HEK293 (cell line): ENCODE measurements at regions not wholly inside any gene's neighbourhood (a gene's known extent, or its start where the extent isn't known, plus 50 kb on each side); places are given as distances from the start of the nearest gene placed in this dataset.

Experiments used
- SETDB1 ChIP-seq: IDR thresholded peaks from one replicate; pipeline ENCODE4 v1.6.1; 2017; ENCODE audit warnings: mild to moderate bottlenecking, low read length, moderate library complexity, mixed read lengths; ENCODE audit not compliant: insufficient read length
- YY1 ChIP-seq: fragments of 450-650 bp; formaldehyde crosslinking; IDR thresholded peaks from 2 replicates; pipeline ENCODE4 v1.5.1; 2018; ENCODE audit warnings: missing biosample characterization, missing genetic modification characterization
- ZBTB17 ChIP-seq: fragments of 450-650 bp; formaldehyde crosslinking; IDR thresholded peaks from 2 replicates; pipeline ENCODE4 v1.5.1; 2016; ENCODE audit warnings: missing biosample characterization, missing genetic modification characterization
- ZBTB21 ChIP-seq: fragments of 450-650 bp; formaldehyde crosslinking; IDR thresholded peaks from 2 replicates; pipeline ENCODE4 v1.5.1; 2017; ENCODE audit warnings: missing biosample characterization, missing genetic modification characterization
- ZNF140 ChIP-seq: fragments of 450-650 bp; formaldehyde crosslinking; IDR thresholded peaks from 2 replicates; pipeline ENCODE4 v1.5.1; 2016; ENCODE audit warnings: missing biosample characterization, missing genetic modification characterization
- ZNF175 ChIP-seq: fragments of 450-650 bp; formaldehyde crosslinking; IDR thresholded peaks from 2 replicates; pipeline ENCODE4 v1.5.1; 2016; ENCODE audit warnings: missing biosample characterization, missing genetic modification characterization
- ZNF274 ChIP-seq, 2 experiments: fragments of 200-500 bp in 1 of 2; fragments of 450-650 bp in 1 of 2; sonication (Bioruptor generic) in 1 of 2; formaldehyde crosslinking in 1 of 2; IDR thresholded peaks; 2 replicates each; pipeline versions ENCODE4 v1.5.1 to v1.6.1; 2014 to 2016; ENCODE audit warnings: borderline replicate concordance in 1 of 2, inconsistent platforms in 1 of 2, low read length in 1 of 2, missing biosample characterization in 1 of 2, missing genetic modification characterization in 1 of 2
- ZNF391 ChIP-seq: fragments of 450-650 bp; formaldehyde crosslinking; IDR thresholded peaks from 2 replicates; pipeline ENCODE4 v1.5.1; 2016; ENCODE audit warnings: low read depth, missing biosample characterization, missing genetic modification characterization, borderline replicate concordance
- ZNF416 ChIP-seq: fragments of 450-650 bp; formaldehyde crosslinking; IDR thresholded peaks from 2 replicates; pipeline ENCODE4 v1.5.1; 2016; ENCODE audit warnings: missing biosample characterization, missing genetic modification characterization
- ZNF510 ChIP-seq: fragments of 450-650 bp; formaldehyde crosslinking; IDR thresholded peaks from 2 replicates; pipeline ENCODE4 v1.5.1; 2018; ENCODE audit warnings: mild to moderate bottlenecking, missing genetic modification characterization, missing biosample characterization; ENCODE audit not compliant: insufficient replicate concordance
- TF ChIP-seq, protein P1 (sequence below): fragments of 450-650 bp; formaldehyde crosslinking; IDR thresholded peaks from 2 replicates; pipeline ENCODE4 v1.5.1; 2016; ENCODE audit warnings: missing biosample characterization, missing genetic modification characterization
- TF ChIP-seq, protein P2 (sequence below): fragments of 450-650 bp; formaldehyde crosslinking; IDR thresholded peaks from 2 replicates; pipeline ENCODE4 v1.5.1; 2016; ENCODE audit warnings: missing biosample characterization, missing genetic modification characterization, low read depth

DNA sequence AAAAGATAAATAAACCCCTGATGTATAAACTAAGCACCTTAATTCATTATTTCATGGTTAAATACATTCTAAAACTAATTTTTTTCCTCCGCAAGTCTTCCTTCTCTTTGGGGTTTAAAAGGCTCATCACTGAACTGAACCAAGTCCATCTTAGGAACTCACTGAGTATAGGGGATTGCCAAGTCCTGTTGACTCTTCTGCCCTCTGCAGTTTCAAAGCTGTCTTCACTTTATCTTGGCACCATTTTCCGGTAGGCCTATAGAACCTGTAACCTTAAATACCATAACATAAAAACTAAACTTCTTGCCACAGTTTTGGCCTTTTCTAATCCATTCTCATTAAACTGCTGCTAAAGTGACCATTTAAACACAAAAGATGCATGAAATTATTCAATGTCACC lies 66.5 kb upstream of the USPL1 start:
- no peak for TF ChIP-seq ZNF510 (tag by site-specific recombination)
- TF ChIP-seq YY1 (tag by site-specific recombination) = no peak
- TF ChIP-seq, protein P1, sequence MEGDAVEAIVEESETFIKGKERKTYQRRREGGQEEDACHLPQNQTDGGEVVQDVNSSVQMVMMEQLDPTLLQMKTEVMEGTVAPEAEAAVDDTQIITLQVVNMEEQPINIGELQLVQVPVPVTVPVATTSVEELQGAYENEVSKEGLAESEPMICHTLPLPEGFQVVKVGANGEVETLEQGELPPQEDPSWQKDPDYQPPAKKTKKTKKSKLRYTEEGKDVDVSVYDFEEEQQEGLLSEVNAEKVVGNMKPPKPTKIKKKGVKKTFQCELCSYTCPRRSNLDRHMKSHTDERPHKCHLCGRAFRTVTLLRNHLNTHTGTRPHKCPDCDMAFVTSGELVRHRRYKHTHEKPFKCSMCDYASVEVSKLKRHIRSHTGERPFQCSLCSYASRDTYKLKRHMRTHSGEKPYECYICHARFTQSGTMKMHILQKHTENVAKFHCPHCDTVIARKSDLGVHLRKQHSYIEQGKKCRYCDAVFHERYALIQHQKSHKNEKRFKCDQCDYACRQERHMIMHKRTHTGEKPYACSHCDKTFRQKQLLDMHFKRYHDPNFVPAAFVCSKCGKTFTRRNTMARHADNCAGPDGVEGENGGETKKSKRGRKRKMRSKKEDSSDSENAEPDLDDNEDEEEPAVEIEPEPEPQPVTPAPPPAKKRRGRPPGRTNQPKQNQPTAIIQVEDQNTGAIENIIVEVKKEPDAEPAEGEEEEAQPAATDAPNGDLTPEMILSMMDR (tag by site-specific recombination) = no peak
- TF ChIP-seq SETDB1 = no peak
- no peak for TF ChIP-seq ZNF140 (tag by site-specific recombination)
- no peak for TF ChIP-seq ZNF391 (tag by site-specific recombination)
- TF ChIP-seq ZNF416 (tag by site-specific recombination) = no peak
- TF ChIP-seq ZNF175 (tag by site-specific recombination) = no peak
- TF ChIP-seq ZNF274 (IDR thresholded peaks at IDR 0.05; ENCODE audit: low read length) = no peak
- TF ChIP-seq ZNF274 (tag by site-specific recombination; IDR thresholded peaks at IDR 0.05; ENCODE audit: borderline replicate concordance) = no peak
- TF ChIP-seq, protein P2, sequence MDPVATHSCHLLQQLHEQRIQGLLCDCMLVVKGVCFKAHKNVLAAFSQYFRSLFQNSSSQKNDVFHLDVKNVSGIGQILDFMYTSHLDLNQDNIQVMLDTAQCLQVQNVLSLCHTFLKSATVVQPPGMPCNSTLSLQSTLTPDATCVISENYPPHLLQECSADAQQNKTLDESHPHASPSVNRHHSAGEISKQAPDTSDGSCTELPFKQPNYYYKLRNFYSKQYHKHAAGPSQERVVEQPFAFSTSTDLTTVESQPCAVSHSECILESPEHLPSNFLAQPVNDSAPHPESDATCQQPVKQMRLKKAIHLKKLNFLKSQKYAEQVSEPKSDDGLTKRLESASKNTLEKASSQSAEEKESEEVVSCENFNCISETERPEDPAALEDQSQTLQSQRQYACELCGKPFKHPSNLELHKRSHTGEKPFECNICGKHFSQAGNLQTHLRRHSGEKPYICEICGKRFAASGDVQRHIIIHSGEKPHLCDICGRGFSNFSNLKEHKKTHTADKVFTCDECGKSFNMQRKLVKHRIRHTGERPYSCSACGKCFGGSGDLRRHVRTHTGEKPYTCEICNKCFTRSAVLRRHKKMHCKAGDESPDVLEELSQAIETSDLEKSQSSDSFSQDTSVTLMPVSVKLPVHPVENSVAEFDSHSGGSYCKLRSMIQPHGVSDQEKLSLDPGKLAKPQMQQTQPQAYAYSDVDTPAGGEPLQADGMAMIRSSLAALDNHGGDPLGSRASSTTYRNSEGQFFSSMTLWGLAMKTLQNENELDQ = no peak
- no peak for TF ChIP-seq ZBTB17 (tag by site-specific recombination)
- TF ChIP-seq ZBTB21 = no peak
